ENCODE measurements at regions not wholly inside any gene's neighbourhood (a gene's known extent, or its start where the extent isn't known, plus 50 kb on each side); places are given as distances from the start of the nearest gene placed in this dataset.

- Histone ChIP-seq H3K9me2 (ENCODE audit: low read depth, low read length) (no peaks in the 10 kb centered on the region), H3K4me1 (ENCODE audit: insufficient read depth, low read length, severe bottlenecking) (no peaks in the 10 kb centered on the region), H2AFZ (ENCODE audit: low read length) (no peak overlapping the region), H3K4me2 (ENCODE audit: low read length) (no peak overlapping the region), H3F3A (ENCODE audit: insufficient read depth, low read length) (no peaks in the 10 kb centered on the region), H3K9me3 (ENCODE audit: low read length) (no peaks in the 10 kb centered on the region), H3K4me3 (ENCODE audit: low read depth, low read length, poor library complexity, severe bottlenecking) (no peak overlapping the region), H3K79me2 (ENCODE audit: insufficient read depth, low read length) (no peaks in the 10 kb centered on the region), H3K27me3 (ENCODE audit: insufficient read depth, low read length) (no peaks in the 10 kb centered on the region), H4K20me1 (ENCODE audit: insufficient read depth, low read length) (no peaks in the 10 kb centered on the region), H3K9ac (ENCODE audit: low read length) (no peak overlapping the region), H3K36me3 (ENCODE audit: insufficient read depth, low read length) (no peaks in the 10 kb centered on the region), H3K27ac (ENCODE audit: low read depth, low read length, poor library complexity, severe bottlenecking) (no peak overlapping the region)
- TF ChIP-seq CTCF (IDR thresholded peaks at IDR 0.05; ENCODE audit: low read length) (no peak), EZH2 (IDR thresholded peaks at IDR 0.05; ENCODE audit: borderline replicate concordance, low read length) (no peak)
These were observed 987.4 kb downstream of the SUCLG1 start for GRCh38 chr2:83471655-83472054.

- Histone ChIP-seq H4K20me1 (ENCODE audit: insufficient read depth, low read length) (no peaks in the 10 kb centered on the region), H3K27me3 (ENCODE audit: insufficient read depth, low read length) (no peaks in the 10 kb centered on the region), H2AFZ (ENCODE audit: low read length) (no peak overlapping the region), H3K4me2 (ENCODE audit: low read length) (no peak overlapping the region), H3K79me2 (ENCODE audit: insufficient read depth, low read length) (no peaks in the 10 kb centered on the region), H3K9ac (ENCODE audit: low read length) (no peak overlapping the region), H3K4me3 (ENCODE audit: low read depth, low read length, poor library complexity, severe bottlenecking) (no peak overlapping the region), H3K9me2 (ENCODE audit: low read depth, low read length) (no peaks in the 10 kb centered on the region), H3K9me3 (ENCODE audit: low read length) (no peaks in the 10 kb centered on the region), H3F3A (ENCODE audit: insufficient read depth, low read length) (no peaks in the 10 kb centered on the region), H3K27ac (ENCODE audit: low read depth, low read length, poor library complexity, severe bottlenecking) (no peak overlapping the region), H3K36me3 (ENCODE audit: insufficient read depth, low read length) (no peaks in the 10 kb centered on the region), H3K4me1 (ENCODE audit: insufficient read depth, low read length, severe bottlenecking) (no peaks in the 10 kb centered on the region)
- no peak for TF ChIP-seq EZH2 (IDR thresholded peaks at IDR 0.05; ENCODE audit: borderline replicate concordance, low read length)
- no peak for TF ChIP-seq CTCF (IDR thresholded peaks at IDR 0.05; ENCODE audit: low read length)
These were observed 988.2 kb downstream of the SUCLG1 start for GRCh38 chr2:83470928-83471327.

GRCh38 chr2:83464444-83464843 is 994.6 kb downstream of the SUCLG1 start:
- H3K27ac ChIP-seq (ENCODE audit: low read depth, low read length, poor library complexity, severe bottlenecking): no peak overlapping the region
- H3K79me2 ChIP-seq (ENCODE audit: insufficient read depth, low read length): no peaks in the 10 kb centered on the region
- H3K9me2 ChIP-seq (ENCODE audit: low read depth, low read length): no peaks in the 10 kb centered on the region
- H3K4me3 ChIP-seq (ENCODE audit: low read depth, low read length, poor library complexity, severe bottlenecking): no peak overlapping the region
- no peaks in the 10 kb centered on the region for H3K4me1 ChIP-seq (ENCODE audit: insufficient read depth, low read length, severe bottlenecking)
- H3K36me3 ChIP-seq (ENCODE audit: insufficient read depth, low read length): no peaks in the 10 kb centered on the region
- TF ChIP-seq CTCF (IDR thresholded peaks at IDR 0.05; ENCODE audit: low read length) (no peak), EZH2 (IDR thresholded peaks at IDR 0.05; ENCODE audit: borderline replicate concordance, low read length) (no peak)
- H3K9ac ChIP-seq (ENCODE audit: low read length): no peak overlapping the region
- H2AFZ ChIP-seq (ENCODE audit: low read length): no peak overlapping the region
- no peak overlapping the region for H3K4me2 ChIP-seq (ENCODE audit: low read length)
- H3K27me3 ChIP-seq (ENCODE audit: insufficient read depth, low read length): no peaks in the 10 kb centered on the region
- no peaks in the 10 kb centered on the region for H4K20me1 ChIP-seq (ENCODE audit: insufficient read depth, low read length)
- H3F3A ChIP-seq (ENCODE audit: insufficient read depth, low read length): no peaks in the 10 kb centered on the region
- no peaks in the 10 kb centered on the region for H3K9me3 ChIP-seq (ENCODE audit: low read length)
